K562 (cell line): ENCODE measurements at regions not wholly inside any gene's neighbourhood (a gene's known extent, or its start where the extent isn't known, plus 50 kb on each side); places are given as distances from the start of the nearest gene placed in this dataset.

Experiments
- ATAC-seq: fragments of 200-7000 bp; cut with Tn5 transposase; 3 replicates; pipeline ENCODE4 v1.9.1; 2020; ENCODE audit warnings: moderate library complexity
- BruUV-seq: library from RNA; stranded (reverse); fragments of 400-500 nt; replicated peaks from 2 replicates; lab custom pipeline; 2021; lab: Mats Ljungman, UMichigan
- CTCF ChIA-PET: fragments of 300-600 bp; formaldehyde crosslinking; extraction: SDS; loops from one replicate; lab custom pipeline; 2021; ENCODE audit warnings: low intra/inter-chr PET ratio; lab: Yijun Ruan, JAX
- POLR2A ChIA-PET: fragments of 300-600, 350-650 bp; sonication (Branson Sonifier 250); formaldehyde crosslinking; extraction: SDS; loops from one replicate; lab custom pipeline; 2021; ENCODE audit warnings: antibody characterized with exemption, inconsistent platforms; lab: Yijun Ruan, JAX
- DNase-seq, 4 experiments: peaks; one replicate each; pipeline versions ENCODE4 v3.0.0 to v3.0.0-alpha.2; 2011 to 2018; ENCODE audit warnings: low spot score in 3 of 4, mixed read lengths in 3 of 4; ENCODE audit errors: extremely low read depth in 1 of 4
- FAIRE-seq: peaks from 2 replicates; lab custom pipeline; 2011; peaks lifted over from hg19 to GRCh38; lab: Jason Lieb, UNC
- H2AFZ ChIP-seq: 2 replicates; pipeline ENCODE4 v1.6.0; 2011; ENCODE audit warnings: low read depth, low read length, control low read depth, inconsistent platforms
- H3K27ac ChIP-seq: fragments of 200-600 bp; 3 replicates; pipeline ENCODE4 v1.8.0; 2011; ENCODE audit warnings: low read depth, mild to moderate bottlenecking, control low read depth, inconsistent platforms, low read length, moderate library complexity, mixed read lengths; ENCODE audit errors: extremely low read depth
- H3K27me3 ChIP-seq, 2 experiments: fragments of 300-600 bp in 1 of 2; 2 replicates in 1 of 2; 3 replicates in 1 of 2; pipeline versions ENCODE4 v1.6.0 to v1.8.0; 2011; ENCODE audit warnings: inconsistent platforms in 2 of 2, low read length in 2 of 2, mild to moderate bottlenecking in 1 of 2, mixed read lengths in 1 of 2, moderate library complexity in 1 of 2; ENCODE audit not compliant: control insufficient read depth in 2 of 2, insufficient read depth in 2 of 2
- H3K36me3 ChIP-seq: fragments of 300-600 bp; 3 replicates; pipeline ENCODE4 v1.8.0; 2011; ENCODE audit warnings: mild to moderate bottlenecking, low read length, inconsistent platforms; ENCODE audit not compliant: control insufficient read depth, insufficient read depth
- H3K4me1 ChIP-seq, 2 experiments: fragments of 200-600 bp in 1 of 2; replicated peaks in 1 of 2; 2 replicates in 1 of 2; 3 replicates in 1 of 2; pipeline versions ENCODE4 v1.5.1 to v1.8.0; 2011; ENCODE audit warnings: inconsistent platforms in 2 of 2, low read length in 2 of 2, mild to moderate bottlenecking in 1 of 2, mixed read lengths in 1 of 2, moderate library complexity in 1 of 2; ENCODE audit not compliant: control insufficient read depth in 2 of 2, insufficient read depth in 2 of 2
- H3K4me2 ChIP-seq: 2 replicates; pipeline ENCODE4 v1.6.1; 2011; ENCODE audit warnings: low read length, control low read depth, inconsistent platforms, mixed read lengths; ENCODE audit not compliant: insufficient read depth
- H3K4me3 ChIP-seq: fragments of 200-600 bp; sonication (generic), shearing (Covaris generic); 2 replicates; pipeline ENCODE4 v1.5.1; 2016; ENCODE audit warnings: control low read depth, inconsistent platforms
- H3K79me2 ChIP-seq: fragments of 200-600 bp; 3 replicates; pipeline ENCODE4 v1.8.0; 2011; ENCODE audit warnings: low read length, inconsistent platforms; ENCODE audit not compliant: control insufficient read depth, insufficient read depth
- H3K9ac ChIP-seq, 2 experiments: 2 replicates each; pipeline versions ENCODE4 v1.6.0 to v1.6.1; 2011; ENCODE audit warnings: low read depth in 2 of 2, low read length in 2 of 2, control low read depth in 1 of 2, inconsistent platforms in 1 of 2, mild to moderate bottlenecking in 1 of 2, mixed read lengths in 1 of 2; ENCODE audit not compliant: insufficient read depth in 1 of 2
- H3K9me1 ChIP-seq: one replicate; pipeline ENCODE4 v1.6.0; 2011; ENCODE audit warnings: inconsistent platforms, mild to moderate bottlenecking, low read length, moderate library complexity; ENCODE audit not compliant: control insufficient read depth, insufficient read depth
- H3K9me3 ChIP-seq: replicated peaks from 2 replicates; pipeline ENCODE4 v1.5.1; 2011; ENCODE audit warnings: low read depth, low read length, inconsistent platforms; ENCODE audit not compliant: control insufficient read depth, insufficient read depth
- H4K20me1 ChIP-seq: replicated peaks from 2 replicates; pipeline ENCODE4 v1.6.1; 2011; ENCODE audit warnings: low read length, inconsistent platforms, mixed read lengths; ENCODE audit not compliant: control insufficient read depth, insufficient read depth
- ATF3 ChIP-seq, 2 experiments: fragments of 450-650 bp in 1 of 2; sonication (generic) in 1 of 2; formaldehyde crosslinking in 1 of 2; IDR thresholded peaks in 1 of 2; conservative IDR thresholded peaks in 1 of 2; 2 replicates each; pipeline versions ENCODE4 v1.6.1 to v1.8.1; 2016 to 2023; ENCODE audit warnings: mild to moderate bottlenecking in 2 of 2, moderate library complexity in 2 of 2, inconsistent platforms in 1 of 2, missing genetic modification reagents in 1 of 2
- CREBBP ChIP-seq: IDR thresholded peaks from one replicate; pipeline ENCODE4 v1.6.1; 2012; ENCODE audit warnings: low read depth, mild to moderate bottlenecking, control low read depth, inconsistent platforms, low read length
- ELK3 ChIP-seq: fragments of 450-650 bp; formaldehyde crosslinking; IDR thresholded peaks from 2 replicates; pipeline ENCODE4 v1.4.0; 2020; ENCODE audit warnings: mild to moderate bottlenecking
- EP300 ChIP-seq: IDR thresholded peaks from 2 replicates; pipeline ENCODE4 v1.6.1; 2012; ENCODE audit warnings: low read length, improper control_type of control experiment
- EZH2 ChIP-seq: IDR thresholded peaks from 2 replicates; pipeline ENCODE4 v1.6.1; 2012; ENCODE audit warnings: low read depth, mild to moderate bottlenecking, inconsistent platforms, low read length, borderline replicate concordance
- FOS ChIP-seq: IDR thresholded peaks from 3 replicates; pipeline ENCODE4 v1.6.1; 2011; ENCODE audit not compliant: insufficient read length; ENCODE audit errors: extremely low read depth
- GTF2B ChIP-seq: IDR thresholded peaks from 2 replicates; pipeline ENCODE4 v1.6.1; 2011; ENCODE audit not compliant: insufficient read length; ENCODE audit errors: extremely low read depth
- MTF1 ChIP-seq: fragments of 250-450 bp; sonication (Bioruptor Pico); IDR thresholded peaks from 2 replicates; pipeline ENCODE4 v1.9.0; 2021; ENCODE audit warnings: moderate library complexity, mild to moderate bottlenecking, inconsistent platforms, borderline replicate concordance
- NUFIP1 ChIP-seq: fragments of 450-650 bp; IDR thresholded peaks from 2 replicates; pipeline ENCODE4 v1.6.1; 2018; ENCODE audit not compliant: partially characterized antibody
- RBFOX2 ChIP-seq: fragments of 200-400 bp; formaldehyde crosslinking; IDR thresholded peaks from 2 replicates; pipeline ENCODE4 v1.6.1; 2017; ENCODE audit warnings: low read depth, mild to moderate bottlenecking, low read length, moderate library complexity
- TCF7 ChIP-seq: sonication (generic); IDR thresholded peaks from 2 replicates; pipeline ENCODE4 v1.6.1; 2016; ENCODE audit warnings: antibody characterized with exemption, borderline replicate concordance
- THRA ChIP-seq: fragments of 450-650 bp; IDR thresholded peaks from 2 replicates; pipeline ENCODE4 v1.6.1; 2017; ENCODE audit warnings: mild to moderate bottlenecking, moderate library complexity
- ZFX ChIP-seq: sonication (generic); formaldehyde crosslinking; IDR thresholded peaks from 2 replicates; pipeline ENCODE4 v1.8.0; 2022; ENCODE audit warnings: mild to moderate bottlenecking, missing genetic modification reagents, moderate library complexity
- ZNF184 ChIP-seq: sonication (generic); formaldehyde crosslinking; IDR thresholded peaks from 2 replicates; pipeline ENCODE4 v1.5.0; 2020; ENCODE audit warnings: missing genetic modification reagents
- ZNF224 ChIP-seq: sonication (generic); formaldehyde crosslinking; IDR thresholded peaks from 2 replicates; pipeline ENCODE4 v1.8.0; 2022; ENCODE audit warnings: mild to moderate bottlenecking, missing genetic modification reagents
- WGBS: fragments of 100-300 bp; shearing (Covaris generic); methylation state at CpG from one replicate; pipeline ENCODE4 v1.1.6; 2016; ENCODE audit warnings: low coverage, mixed read lengths; ENCODE audit not compliant: insufficient coverage; ENCODE audit errors: missing lambda C conversion rate; 5-methylcytosine and 5-hydroxymethylcytosine counted together
- in situ Hi-C: fragments of 300-500 bp; cut with MboI; formaldehyde crosslinking; loops from 4 replicates; pipeline ENCODE4 v1.15.0; 2018; ENCODE audit warnings: inconsistent platforms, mixed read lengths
- intact Hi-C: fragments of 100-400 bp; cut with micrococcal nuclease; formaldehyde crosslinking; loops from 2 replicates; pipeline ENCODE4 v1.14.2; 2022

- ChIA-PET POLR2A (no interaction called here), CTCF (no interaction called here)
- no peak overlapping the region for H3K9ac ChIP-seq
- H3K4me3 ChIP-seq = no peak overlapping the region
- in situ Hi-C loops (no loop called here), intact Hi-C loops (no loop called here)
- no peak overlapping the region for H3K4me2 ChIP-seq
- no peaks in the 10 kb centered on the region for H3K27me3 ChIP-seq
- no peak for TF ChIP-seq FOS
- TF ChIP-seq ZFX (CRISPR knock-in tag) = no peak
- no peak for TF ChIP-seq GTF2B
- no peak for TF ChIP-seq ATF3 (IDR thresholded peaks at IDR 0.05)
- TF ChIP-seq ATF3 (CRISPR knock-in tag; conservative IDR thresholded peaks at IDR 0.05) = no peak
- no peak for TF ChIP-seq ZNF224 (CRISPR knock-in tag)
- TF ChIP-seq MTF1 (CRISPR knock-in tag) = no peak
- TF ChIP-seq NUFIP1 = no peak
- TF ChIP-seq EZH2 = no peak
- TF ChIP-seq ZNF184 (CRISPR knock-in tag) = no peak
- TF ChIP-seq TCF7 = no peak
- no peak for TF ChIP-seq EP300
- TF ChIP-seq THRA = no peak
- no peak for TF ChIP-seq ELK3 (CRISPR knock-in tag)
- TF ChIP-seq RBFOX2 = no peak
- TF ChIP-seq CREBBP = no peak
- H4K20me1 ChIP-seq = no peaks in the 10 kb centered on the region
- no peaks in the 10 kb centered on the region for H3K9me3 ChIP-seq
- H3K79me2 ChIP-seq = no peaks in the 10 kb centered on the region
- no peak overlapping the region for H2AFZ ChIP-seq
- FAIRE-seq (no peak), DNase-seq (no peak), ATAC-seq (no peak)
- H3K4me1 ChIP-seq = no peaks in the 10 kb centered on the region
- WGBS = 0% methylated on average over 2 of the region's 2 CpGs
- no TSS peak for BruUV-seq
- H3K27ac ChIP-seq = no peak overlapping the region
- no peaks in the 10 kb centered on the region for H3K36me3 ChIP-seq
- no peaks in the 10 kb centered on the region for H3K9me1 ChIP-seq
Observed at GRCh38 chr4:157781361-157781760, 391.5 kb downstream of the GASK1B start.
